ENCODE measurements at regions not wholly inside any gene's neighbourhood (a gene's known extent, or its start where the extent isn't known, plus 50 kb on each side); places are given as distances from the start of the nearest gene placed in this dataset.

DNA sequence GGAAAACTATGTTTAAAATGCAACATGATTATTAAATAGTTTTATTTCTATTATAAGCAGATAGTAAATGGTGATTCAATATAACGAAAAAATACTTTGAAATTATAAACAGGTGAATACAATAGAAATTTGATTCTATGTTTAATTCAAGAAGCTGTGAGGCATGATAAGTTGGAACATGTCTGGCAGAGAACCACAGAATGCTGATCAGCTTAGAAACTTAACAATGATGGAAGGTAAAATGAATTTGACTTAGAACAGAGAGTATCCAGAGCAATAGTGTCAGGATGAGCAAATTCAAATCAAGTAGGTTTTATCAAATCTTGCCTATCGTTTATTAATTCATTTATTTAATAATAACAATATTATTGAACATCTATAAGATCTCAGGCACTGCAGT, 83.4 kb upstream of the ADGRL4 start:
- no peak for DNase-seq (ENCODE audit: low spot score in 2 of 2)
- Mint-ChIP-seq H3K9me3 (peaks cover 5% of the 10 kb centered on the region), H3K36me3 (ENCODE audit: insufficient read depth) (peaks cover 2% of the 10 kb centered on the region), H3K4me1 (no peaks in the 10 kb centered on the region), H3K27ac (ENCODE audit: low read depth) (no peak overlapping the region), H3K27me3 (no peaks in the 10 kb centered on the region), H3K4me3 (no peak overlapping the region)
- ATAC-seq (replicated peaks; ENCODE audit: extremely low read depth, poor library complexity, severe bottlenecking): no peak

DNA sequence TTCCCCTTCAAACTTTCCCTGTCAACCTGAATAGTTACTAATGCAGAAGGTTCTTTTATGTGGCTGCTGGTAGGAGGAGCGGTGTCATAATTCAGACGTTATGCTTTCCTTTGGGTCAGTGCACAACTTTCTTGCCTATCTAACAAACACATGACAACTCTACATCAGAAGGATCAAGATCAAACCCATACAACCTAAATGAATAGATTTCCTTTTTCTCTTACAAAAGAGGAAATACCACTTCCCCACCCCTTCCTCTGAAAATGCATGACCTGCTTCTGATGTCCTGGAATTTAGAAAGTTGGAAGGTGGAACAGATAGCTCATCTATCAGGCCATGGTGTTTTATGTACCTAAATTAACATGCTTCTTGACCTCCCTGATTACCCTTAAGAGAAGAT, 75.7 kb upstream of the ADGRL4 start:
- no peak for DNase-seq (ENCODE audit: low spot score in 2 of 2)
- Mint-ChIP-seq H3K27me3 (no peaks in the 10 kb centered on the region), H3K4me1 (no peaks in the 10 kb centered on the region), H3K27ac (ENCODE audit: low read depth) (no peak overlapping the region), H3K9me3 (peaks cover 5% of the 10 kb centered on the region), H3K4me3 (no peak overlapping the region), H3K36me3 (ENCODE audit: insufficient read depth) (no peaks in the 10 kb centered on the region)
- no peak for ATAC-seq (replicated peaks; ENCODE audit: extremely low read depth, poor library complexity, severe bottlenecking)

DNA sequence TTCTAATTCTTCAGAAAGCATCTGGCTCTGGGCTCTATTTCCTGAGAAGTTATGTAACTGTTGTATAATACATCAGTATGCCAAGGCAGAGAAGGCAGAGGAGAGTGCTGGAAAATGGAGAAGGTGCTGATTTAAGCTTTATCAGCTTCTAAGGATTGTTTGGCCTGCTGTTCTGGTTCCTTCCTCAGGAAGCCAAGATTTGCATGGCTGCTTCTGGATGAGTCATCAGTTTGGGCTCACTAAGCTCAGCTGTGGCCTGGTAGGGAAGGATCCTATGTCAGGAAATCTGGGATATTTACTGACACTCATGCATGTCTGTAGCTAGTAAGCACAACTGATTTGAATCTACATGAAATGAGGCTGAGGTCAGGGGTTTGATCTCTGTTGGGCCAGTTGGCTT, 73.2 kb upstream of the ADGRL4 start:
- no peaks in the 10 kb centered on the region for H3K4me1 Mint-ChIP-seq
- no peaks in the 10 kb centered on the region for H3K36me3 Mint-ChIP-seq (ENCODE audit: insufficient read depth)
- H3K9me3 Mint-ChIP-seq: peaks cover 10% of the 10 kb centered on the region

DNA sequence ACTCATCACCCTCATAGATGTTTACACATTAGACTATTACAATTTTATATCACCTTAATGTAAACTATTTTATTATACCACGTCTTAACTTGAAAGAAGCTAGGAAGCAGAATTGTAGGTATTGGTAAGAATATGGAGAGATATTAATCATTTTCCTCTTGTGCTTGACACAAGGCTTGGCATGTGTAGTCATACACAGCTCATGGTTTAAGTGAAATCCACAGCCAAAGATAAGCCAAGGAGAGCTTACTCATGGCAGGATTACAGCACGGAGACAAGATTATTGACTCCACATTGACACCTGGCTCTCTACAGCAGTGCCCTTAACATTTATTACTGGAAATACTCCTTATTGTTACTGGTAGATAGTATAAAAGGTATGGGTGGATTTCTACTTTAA, 68.4 kb upstream of the ADGRL4 start:
- Mint-ChIP-seq H3K9me3 (peaks cover 27% of the 10 kb centered on the region), H3K36me3 (ENCODE audit: insufficient read depth) (no peaks in the 10 kb centered on the region), H3K4me1 (no peaks in the 10 kb centered on the region), H3K27ac (ENCODE audit: low read depth) (no peak overlapping the region), H3K4me3 (no peak overlapping the region), H3K27me3 (no peaks in the 10 kb centered on the region)
- ATAC-seq (replicated peaks; ENCODE audit: extremely low read depth, poor library complexity, severe bottlenecking) (no peak), DNase-seq (ENCODE audit: low spot score in 2 of 2) (no peak)

More for the DNA sequence above, 73.2 kb upstream of the ADGRL4 start:
- Mint-ChIP-seq H3K4me3 (no peak overlapping the region), H3K27ac (ENCODE audit: low read depth) (no peak overlapping the region), H3K27me3 (no peaks in the 10 kb centered on the region)
- no peak for ATAC-seq (replicated peaks; ENCODE audit: extremely low read depth, poor library complexity, severe bottlenecking)
- DNase-seq (ENCODE audit: low spot score in 2 of 2): no peak

DNA sequence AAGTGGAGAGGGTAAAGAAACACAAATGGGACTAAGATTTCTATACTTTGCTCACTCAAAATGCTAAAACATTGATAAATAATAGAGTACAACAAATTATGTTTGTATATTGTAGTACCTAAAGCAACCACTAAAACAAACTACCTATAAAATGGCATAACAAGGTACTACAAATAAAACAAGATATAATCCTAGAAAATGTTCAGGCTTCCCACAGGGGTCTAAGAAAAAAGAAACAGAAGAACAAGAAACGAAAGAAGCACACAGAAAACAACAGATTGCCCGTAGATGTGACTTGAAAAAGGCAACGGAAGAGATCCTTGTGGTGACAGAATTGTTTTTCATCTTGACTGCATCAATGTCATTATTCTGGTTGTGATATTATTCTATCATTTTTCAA, 63.3 kb upstream of the ADGRL4 start:
- ATAC-seq (replicated peaks; ENCODE audit: extremely low read depth, poor library complexity, severe bottlenecking): no peak
- DNase-seq (ENCODE audit: low spot score in 2 of 2): no peak
- H3K36me3 Mint-ChIP-seq (ENCODE audit: insufficient read depth): no peaks in the 10 kb centered on the region
- no peak overlapping the region for H3K4me3 Mint-ChIP-seq
- H3K27ac Mint-ChIP-seq (ENCODE audit: low read depth): no peak overlapping the region
- no peaks in the 10 kb centered on the region for H3K27me3 Mint-ChIP-seq
- H3K9me3 Mint-ChIP-seq: peaks cover 24% of the 10 kb centered on the region
- H3K4me1 Mint-ChIP-seq: no peaks in the 10 kb centered on the region

DNA sequence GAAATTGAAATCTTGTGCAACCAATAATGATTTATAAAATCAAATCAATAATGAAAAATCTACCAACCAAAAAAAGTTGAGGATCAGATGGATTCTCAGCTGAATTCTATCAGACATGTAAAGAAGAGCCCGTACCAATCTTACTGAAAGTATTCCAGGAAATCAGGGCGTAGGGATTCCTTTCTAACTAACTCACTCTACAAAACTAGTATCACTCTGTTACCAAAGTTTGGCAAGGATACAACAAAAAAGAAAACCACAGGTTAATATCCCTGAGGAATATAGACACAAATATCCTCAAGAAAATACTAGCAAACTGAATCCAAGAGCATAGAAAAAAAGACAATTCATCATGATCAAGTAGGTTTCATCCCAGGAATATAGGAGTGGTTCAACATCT, 52.8 kb upstream of the ADGRL4 start:
- Mint-ChIP-seq H3K4me1 (no peaks in the 10 kb centered on the region), H3K27ac (ENCODE audit: low read depth) (no peak overlapping the region), H3K36me3 (ENCODE audit: insufficient read depth) (no peaks in the 10 kb centered on the region), H3K9me3 (peaks cover 25% of the 10 kb centered on the region), H3K27me3 (no peaks in the 10 kb centered on the region), H3K4me3 (no peak overlapping the region)
- no peak for ATAC-seq (replicated peaks; ENCODE audit: extremely low read depth, poor library complexity, severe bottlenecking)
- DNase-seq (ENCODE audit: low spot score in 2 of 2): no peak

Data from central memory CD8-positive, alpha-beta T cell (primary cell).